SK-N-SH (cell line): ENCODE measurements at regions not wholly inside any gene's neighbourhood (a gene's known extent, or its start where the extent isn't known, plus 50 kb on each side); places are given as distances from the start of the nearest gene placed in this dataset.

Experiments
- CTCF ChIP-seq: fragments of 200-600 bp; sonication (generic); IDR thresholded peaks from 2 replicates; pipeline ENCODE4 v1.6.1; 2017; ENCODE audit warnings: antibody characterized with exemption, mild to moderate bottlenecking, moderate library complexity
- ELF1 ChIP-seq: IDR thresholded peaks from 2 replicates; pipeline ENCODE4 v1.4.0; 2012
- EP300 ChIP-seq, 2 experiments: IDR thresholded peaks; 2 replicates each; pipeline versions ENCODE4 v1.4.0 to v1.6.1; 2012; ENCODE audit warnings: borderline replicate concordance in 1 of 2, low read depth in 1 of 2, low read length in 1 of 2
- EZH2phosphoT487 ChIP-seq: fragments of 200-600 bp; sonication (generic); IDR thresholded peaks from 2 replicates; pipeline ENCODE4 v1.6.1; 2017; ENCODE audit warnings: low read depth, mixed run types, mild to moderate bottlenecking, antibody characterized with exemption, moderate library complexity, borderline replicate concordance
- MAX ChIP-seq: IDR thresholded peaks from 2 replicates; pipeline ENCODE4 v1.4.0; 2012; ENCODE audit warnings: low read depth
- POLR2AphosphoS5 ChIP-seq: IDR thresholded peaks from 2 replicates; pipeline ENCODE4 v1.6.1; 2012; ENCODE audit warnings: low read depth, low read length
- RAD21 ChIP-seq: IDR thresholded peaks from 2 replicates; pipeline ENCODE4 v1.6.1; 2012; ENCODE audit warnings: mild to moderate bottlenecking, low read length
- TF ChIP-seq, protein P1 (sequence below): fragments of 150-350 bp; IDR thresholded peaks from 2 replicates; pipeline ENCODE4 v1.6.1; 2016; ENCODE audit warnings: mild to moderate bottlenecking, low read depth, low read length

DNA sequence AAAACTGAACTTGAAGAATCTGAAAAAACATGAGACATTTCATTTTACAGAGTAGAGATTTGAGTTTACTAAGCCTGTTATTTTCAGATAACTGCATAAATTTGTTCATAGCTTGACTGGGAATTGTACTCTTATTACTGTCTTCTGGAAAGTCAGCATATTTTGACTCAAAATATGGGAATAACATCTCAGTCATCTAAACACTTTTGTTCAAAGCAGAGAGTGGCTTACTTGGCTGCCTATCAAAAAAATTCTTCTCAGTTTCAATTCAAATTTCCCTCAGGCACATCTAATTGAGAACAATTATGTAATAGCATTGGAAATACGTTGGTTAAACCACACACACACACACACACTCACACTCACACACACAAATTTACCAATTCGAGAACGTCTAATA is 384.6 kb downstream of the ARL4A start:
- TF ChIP-seq POLR2AphosphoS5: no peak
- no peak for TF ChIP-seq EZH2phosphoT487
- no peak for TF ChIP-seq EP300 (IDR thresholded peaks at IDR 0.05; ENCODE audit: borderline replicate concordance in 1 of 2, low read depth in 1 of 2, low read length in 1 of 2)
- no peak for TF ChIP-seq MAX
- TF ChIP-seq, protein P1, sequence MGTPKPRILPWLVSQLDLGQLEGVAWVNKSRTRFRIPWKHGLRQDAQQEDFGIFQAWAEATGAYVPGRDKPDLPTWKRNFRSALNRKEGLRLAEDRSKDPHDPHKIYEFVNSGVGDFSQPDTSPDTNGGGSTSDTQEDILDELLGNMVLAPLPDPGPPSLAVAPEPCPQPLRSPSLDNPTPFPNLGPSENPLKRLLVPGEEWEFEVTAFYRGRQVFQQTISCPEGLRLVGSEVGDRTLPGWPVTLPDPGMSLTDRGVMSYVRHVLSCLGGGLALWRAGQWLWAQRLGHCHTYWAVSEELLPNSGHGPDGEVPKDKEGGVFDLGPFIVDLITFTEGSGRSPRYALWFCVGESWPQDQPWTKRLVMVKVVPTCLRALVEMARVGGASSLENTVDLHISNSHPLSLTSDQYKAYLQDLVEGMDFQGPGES: no peak
- no peak for TF ChIP-seq RAD21
- TF ChIP-seq CTCF: no peak
- TF ChIP-seq ELF1: no peak
